IMR-90 (cell line): ENCODE measurements at regions not wholly inside any gene's neighbourhood (a gene's known extent, or its start where the extent isn't known, plus 50 kb on each side); places are given as distances from the start of the nearest gene placed in this dataset.

ENCODE experiments used
- CEBPB ChIP-seq: IDR thresholded peaks from 2 replicates; pipeline ENCODE4 v1.6.1; 2012; ENCODE audit warnings: low read depth, low read length, improper control_type of control experiment
- CTCF ChIP-seq: conservative IDR thresholded peaks from 2 replicates; pipeline ENCODE4 v1.5.1; 2012; ENCODE audit warnings: mild to moderate bottlenecking, low read depth, low read length, improper control_type of control experiment
- MAZ ChIP-seq: IDR thresholded peaks from 2 replicates; pipeline ENCODE4 v1.6.1; 2012; ENCODE audit warnings: low read depth, mild to moderate bottlenecking, low read length, improper control_type of control experiment, moderate library complexity, borderline replicate concordance
- POLR2A ChIP-seq: IDR thresholded peaks from 2 replicates; pipeline ENCODE4 v1.6.1; 2012; ENCODE audit warnings: mild to moderate bottlenecking, low read depth, low read length
- RFX5 ChIP-seq: IDR thresholded peaks from 2 replicates; pipeline ENCODE4 v1.8.0; 2012; ENCODE audit warnings: low read depth, mild to moderate bottlenecking, low read length, moderate library complexity
- SMC3 ChIP-seq: fragments of 150-350 bp; IDR thresholded peaks from 2 replicates; pipeline ENCODE4 v1.6.1; 2016; ENCODE audit warnings: low read depth, mild to moderate bottlenecking, antibody characterized with exemption, low read length, moderate library complexity
- USF2 ChIP-seq: fragments of 150-350 bp; IDR thresholded peaks from 2 replicates; pipeline ENCODE4 v1.6.1; 2017; ENCODE audit warnings: mild to moderate bottlenecking, antibody characterized with exemption, low read length, low read depth

GRCh38 chr6:14067656-14068055 lies 49.9 kb upstream of the CD83 start:
- TF ChIP-seq CTCF = no peak
- TF ChIP-seq USF2 = no peak
- TF ChIP-seq CEBPB = no peak
- no peak for TF ChIP-seq POLR2A
- no peak for TF ChIP-seq RFX5
- TF ChIP-seq MAZ = no peak
- no peak for TF ChIP-seq SMC3
